ENCODE measurements at regions not wholly inside any gene's neighbourhood (a gene's known extent, or its start where the extent isn't known, plus 50 kb on each side); places are given as distances from the start of the nearest gene placed in this dataset.

- TF ChIP-seq POLR2A (IDR thresholded peaks at IDR 0.05) (no peak), POLR2AphosphoS5 (IDR thresholded peaks at IDR 0.05) (no peak)
These were observed 143.9 kb downstream of the LSM5 start for GRCh38 chr7:32346253-32346652.
